AG09319 (cell line): ENCODE measurements at regions not wholly inside any gene's neighbourhood (a gene's known extent, or its start where the extent isn't known, plus 50 kb on each side); places are given as distances from the start of the nearest gene placed in this dataset.

Experiments
- DNase-seq: peaks from one replicate; pipeline ENCODE4 v3.0.0-alpha.2; 2010; ENCODE audit warnings: low read depth; ENCODE audit errors: extremely low read depth
- CTCF ChIP-seq: IDR thresholded peaks from 2 replicates; pipeline ENCODE4 v1.5.1; 2011; ENCODE audit warnings: low read depth, mild to moderate bottlenecking, inconsistent platforms, low read length, moderate library complexity

- TF ChIP-seq CTCF: no peak
- DNase-seq: peak; percentile 35
Observed at GRCh38 chr12:88650715-88651114, 70.4 kb upstream of the KITLG start.

GRCh38 chr12:88648625-88649024, 68.4 kb upstream of the KITLG start:
- no peak for DNase-seq
- TF ChIP-seq CTCF: no peak

GRCh38 chr12:88646824-88647223, 66.6 kb upstream of the KITLG start:
- no peak for TF ChIP-seq CTCF
- DNase-seq: no peak

GRCh38 chr12:88645816-88646215, 65.5 kb upstream of the KITLG start:
- TF ChIP-seq CTCF: no peak
- DNase-seq: no peak

GRCh38 chr12:88644946-88645702, 64.9 kb upstream of the KITLG start:
- no peak for TF ChIP-seq CTCF
- no peak for DNase-seq

GRCh38 chr12:88643685-88644084, 63.4 kb upstream of the KITLG start:
- DNase-seq: peak; percentile 61
- TF ChIP-seq CTCF: no peak

- TF ChIP-seq CTCF: no peak
- no peak for DNase-seq
Observed at GRCh38 chr12:88642675-88643431, 62.6 kb upstream of the KITLG start.
